ENCODE measurements at regions not wholly inside any gene's neighbourhood (a gene's known extent, or its start where the extent isn't known, plus 50 kb on each side); places are given as distances from the start of the nearest gene placed in this dataset.
A peak's percentile ranks its signal among the peaks of the same experiment; 100 is the strongest.

DNA sequence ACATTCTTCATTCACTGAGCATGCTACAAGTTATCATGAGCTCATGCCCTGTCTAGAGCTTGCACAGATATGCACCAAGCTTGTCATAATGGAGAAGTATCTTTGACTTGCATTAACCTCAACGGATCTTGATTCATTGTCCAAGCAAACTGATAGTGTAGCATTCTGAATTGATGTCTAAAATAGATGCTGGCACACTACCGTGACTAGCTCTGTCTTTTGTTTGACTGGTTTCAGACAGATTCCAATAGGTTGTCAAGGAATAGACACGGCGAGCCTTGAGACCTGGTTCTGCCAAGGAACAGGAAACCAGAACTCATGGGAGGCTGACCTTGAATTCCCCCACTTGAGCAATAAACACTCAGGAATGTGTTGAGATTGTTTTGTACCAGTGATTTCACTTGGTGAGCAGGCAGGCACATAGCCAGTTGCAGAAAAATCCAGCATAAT lies 1153.1 kb upstream of the GJE1 start:
- Histone ChIP-seq H3K4me3 (no peak overlapping the region), H3K36me3 (no peaks in the 10 kb centered on the region), H3K27ac (replicated peaks) (peak overlapping the region; percentile 65), H3K27me3 (ENCODE audit: low read depth) (no peaks in the 10 kb centered on the region), H3K4me1 (peaks cover 18% of the 10 kb centered on the region), H3K9me3 (replicated peaks) (no peaks in the 10 kb centered on the region)
- TF ChIP-seq, protein P1, sequence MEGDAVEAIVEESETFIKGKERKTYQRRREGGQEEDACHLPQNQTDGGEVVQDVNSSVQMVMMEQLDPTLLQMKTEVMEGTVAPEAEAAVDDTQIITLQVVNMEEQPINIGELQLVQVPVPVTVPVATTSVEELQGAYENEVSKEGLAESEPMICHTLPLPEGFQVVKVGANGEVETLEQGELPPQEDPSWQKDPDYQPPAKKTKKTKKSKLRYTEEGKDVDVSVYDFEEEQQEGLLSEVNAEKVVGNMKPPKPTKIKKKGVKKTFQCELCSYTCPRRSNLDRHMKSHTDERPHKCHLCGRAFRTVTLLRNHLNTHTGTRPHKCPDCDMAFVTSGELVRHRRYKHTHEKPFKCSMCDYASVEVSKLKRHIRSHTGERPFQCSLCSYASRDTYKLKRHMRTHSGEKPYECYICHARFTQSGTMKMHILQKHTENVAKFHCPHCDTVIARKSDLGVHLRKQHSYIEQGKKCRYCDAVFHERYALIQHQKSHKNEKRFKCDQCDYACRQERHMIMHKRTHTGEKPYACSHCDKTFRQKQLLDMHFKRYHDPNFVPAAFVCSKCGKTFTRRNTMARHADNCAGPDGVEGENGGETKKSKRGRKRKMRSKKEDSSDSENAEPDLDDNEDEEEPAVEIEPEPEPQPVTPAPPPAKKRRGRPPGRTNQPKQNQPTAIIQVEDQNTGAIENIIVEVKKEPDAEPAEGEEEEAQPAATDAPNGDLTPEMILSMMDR (IDR thresholded peaks at IDR 0.05; ENCODE audit: borderline replicate concordance) = no peak
- DNase-seq = no peak
- intact Hi-C loops (cut with micrococcal nuclease) = no loop called here

DNA sequence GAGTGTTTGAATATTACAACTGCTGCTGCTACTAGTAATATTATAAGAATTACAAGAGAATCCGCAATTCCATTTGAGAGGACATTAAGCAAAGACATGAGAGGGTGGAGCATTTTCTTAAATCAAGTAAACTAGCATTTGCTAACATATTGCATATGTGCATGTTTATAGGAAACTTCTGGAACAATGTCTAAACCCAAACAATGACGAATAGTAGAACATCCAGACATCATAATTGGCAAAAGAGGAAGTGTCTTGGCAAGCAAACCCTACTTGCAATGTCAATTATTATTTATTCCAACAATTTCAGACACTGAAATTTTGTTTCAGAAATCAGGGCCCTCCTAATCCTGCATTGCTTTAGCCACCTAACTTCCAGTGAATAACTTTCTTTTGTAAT lies 1155.3 kb upstream of the GJE1 start:
- peaks cover 12% of the 10 kb centered on the region for H3K9me3 ChIP-seq (replicated peaks)
- intact Hi-C loops (cut with micrococcal nuclease) = no loop called here
- H3K4me3 ChIP-seq = no peak overlapping the region
- H3K27ac ChIP-seq (replicated peaks) = no peak overlapping the region
- DNase-seq = no peak
- TF ChIP-seq, protein P1 (IDR thresholded peaks at IDR 0.05; ENCODE audit: borderline replicate concordance) = no peak
- H3K36me3 ChIP-seq = no peaks in the 10 kb centered on the region
- no peaks in the 10 kb centered on the region for H3K27me3 ChIP-seq (ENCODE audit: low read depth)
- H3K4me1 ChIP-seq = peaks cover 18% of the 10 kb centered on the region

DNA sequence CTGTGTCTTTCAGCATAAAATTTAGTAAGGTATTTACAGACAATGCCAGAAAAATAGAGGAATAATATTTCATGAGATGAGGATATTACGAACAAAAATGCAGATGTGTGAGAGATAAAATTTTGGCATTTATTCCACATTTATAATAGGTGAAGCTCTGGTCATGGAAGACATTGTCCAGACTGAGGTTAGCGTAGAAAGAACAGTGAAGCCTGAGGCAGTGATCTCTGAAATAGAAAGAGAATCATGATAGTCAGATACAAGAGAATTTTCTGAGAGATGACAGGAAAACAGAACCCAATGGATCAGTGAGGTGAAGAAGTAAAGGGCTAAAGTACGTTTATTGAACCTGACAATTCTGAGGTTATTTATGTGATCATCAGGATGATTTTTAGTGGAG lies 1155.9 kb upstream of the GJE1 start:
- Histone ChIP-seq H3K4me3 (no peak overlapping the region), H3K27ac (replicated peaks) (no peak overlapping the region), H3K36me3 (no peaks in the 10 kb centered on the region), H3K9me3 (replicated peaks) (peaks cover 18% of the 10 kb centered on the region), H3K4me1 (peaks cover 18% of the 10 kb centered on the region), H3K27me3 (ENCODE audit: low read depth) (no peaks in the 10 kb centered on the region)
- TF ChIP-seq, protein P1 (IDR thresholded peaks at IDR 0.05; ENCODE audit: borderline replicate concordance) = no peak
- DNase-seq = no peak
- intact Hi-C loops (cut with micrococcal nuclease) = no loop called here

DNA sequence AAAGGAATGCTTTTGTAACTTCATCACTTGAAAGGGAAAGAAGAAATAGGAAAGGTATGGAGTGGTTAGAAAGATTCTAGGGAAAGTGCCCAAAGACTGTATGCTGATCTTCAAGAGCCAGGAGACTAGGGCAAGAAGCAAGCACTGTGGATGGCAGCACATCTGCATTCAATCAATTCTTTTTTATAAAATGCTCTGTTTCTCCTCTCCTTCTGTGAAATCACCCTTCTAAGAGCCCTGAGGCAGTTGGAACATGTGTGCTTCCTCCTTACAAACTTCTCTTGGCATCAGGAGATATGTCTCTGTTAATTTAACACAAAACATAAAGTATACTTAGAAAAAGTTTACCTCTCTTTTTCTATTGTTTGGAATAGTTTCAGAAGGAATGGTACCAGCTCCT lies 1162.2 kb upstream of the GJE1 start:
- H3K4me3 ChIP-seq = no peak overlapping the region
- TF ChIP-seq, protein P1 (IDR thresholded peaks at IDR 0.05; ENCODE audit: borderline replicate concordance) = no peak

DNA sequence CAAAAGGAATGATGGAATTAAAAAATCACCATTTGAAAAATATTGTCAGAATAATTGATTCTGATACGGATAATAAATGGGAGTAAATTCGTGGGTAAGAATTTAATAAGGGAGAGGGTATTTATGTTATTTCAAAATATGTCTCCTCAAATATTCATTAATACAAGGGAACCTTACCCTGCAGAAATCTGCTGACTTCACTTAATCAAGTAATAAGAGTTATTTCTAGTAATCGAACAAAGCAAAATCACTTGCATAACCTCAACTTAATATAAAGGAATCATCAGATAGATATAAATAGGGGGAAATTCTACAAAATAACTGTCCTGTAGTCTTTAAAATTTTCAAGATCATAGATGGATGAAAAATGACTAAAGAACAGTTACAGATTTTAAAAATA lies 1164.7 kb upstream of the GJE1 start:
- TF ChIP-seq, protein P1 (IDR thresholded peaks at IDR 0.05; ENCODE audit: borderline replicate concordance) = no peak
- Histone ChIP-seq H3K27me3 (ENCODE audit: low read depth) (no peaks in the 10 kb centered on the region), H3K9me3 (replicated peaks) (peaks cover 20% of the 10 kb centered on the region), H3K4me3 (no peak overlapping the region), H3K36me3 (no peaks in the 10 kb centered on the region), H3K27ac (replicated peaks) (no peak overlapping the region), H3K4me1 (no peaks in the 10 kb centered on the region)
- DNase-seq = no peak
- intact Hi-C loops (cut with micrococcal nuclease) = no loop called here

More for the DNA sequence above, 1162.2 kb upstream of the GJE1 start:
- H3K9me3 ChIP-seq (replicated peaks) = peaks cover 26% of the 10 kb centered on the region
- DNase-seq = no peak
- H3K27me3 ChIP-seq (ENCODE audit: low read depth) = no peaks in the 10 kb centered on the region
- no peaks in the 10 kb centered on the region for H3K36me3 ChIP-seq
- H3K4me1 ChIP-seq = no peaks in the 10 kb centered on the region
- intact Hi-C loops (cut with micrococcal nuclease) = no loop called here
- H3K27ac ChIP-seq (replicated peaks) = no peak overlapping the region

DNA sequence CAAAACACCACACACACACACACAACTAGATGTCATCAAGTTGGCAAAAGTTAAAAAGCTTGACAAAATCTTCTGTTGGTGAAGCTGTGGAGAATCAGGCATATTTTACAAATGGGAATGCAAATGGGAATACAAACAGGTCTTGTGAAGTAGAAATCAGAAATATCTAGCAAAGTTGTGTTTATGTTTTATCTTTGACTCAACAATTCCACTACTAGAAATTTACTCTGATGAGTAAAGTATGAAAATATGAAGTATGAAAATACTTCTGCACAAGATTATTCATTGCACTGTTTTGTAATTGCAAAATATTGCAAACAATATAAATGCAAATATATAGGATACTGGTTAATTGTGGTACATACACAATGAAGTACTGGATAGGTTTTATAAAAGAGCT lies 1166.0 kb upstream of the GJE1 start:
- Histone ChIP-seq H3K27ac (replicated peaks) (no peak overlapping the region), H3K27me3 (ENCODE audit: low read depth) (no peaks in the 10 kb centered on the region), H3K9me3 (replicated peaks) (peaks cover 6% of the 10 kb centered on the region), H3K4me1 (no peaks in the 10 kb centered on the region), H3K36me3 (no peaks in the 10 kb centered on the region), H3K4me3 (no peak overlapping the region)
- intact Hi-C loops (cut with micrococcal nuclease) = no loop called here
- no peak for DNase-seq
- TF ChIP-seq, protein P1 (IDR thresholded peaks at IDR 0.05; ENCODE audit: borderline replicate concordance) = no peak
